ENCODE measurements at regions not wholly inside any gene's neighbourhood (a gene's known extent, or its start where the extent isn't known, plus 50 kb on each side); places are given as distances from the start of the nearest gene placed in this dataset.

DNA sequence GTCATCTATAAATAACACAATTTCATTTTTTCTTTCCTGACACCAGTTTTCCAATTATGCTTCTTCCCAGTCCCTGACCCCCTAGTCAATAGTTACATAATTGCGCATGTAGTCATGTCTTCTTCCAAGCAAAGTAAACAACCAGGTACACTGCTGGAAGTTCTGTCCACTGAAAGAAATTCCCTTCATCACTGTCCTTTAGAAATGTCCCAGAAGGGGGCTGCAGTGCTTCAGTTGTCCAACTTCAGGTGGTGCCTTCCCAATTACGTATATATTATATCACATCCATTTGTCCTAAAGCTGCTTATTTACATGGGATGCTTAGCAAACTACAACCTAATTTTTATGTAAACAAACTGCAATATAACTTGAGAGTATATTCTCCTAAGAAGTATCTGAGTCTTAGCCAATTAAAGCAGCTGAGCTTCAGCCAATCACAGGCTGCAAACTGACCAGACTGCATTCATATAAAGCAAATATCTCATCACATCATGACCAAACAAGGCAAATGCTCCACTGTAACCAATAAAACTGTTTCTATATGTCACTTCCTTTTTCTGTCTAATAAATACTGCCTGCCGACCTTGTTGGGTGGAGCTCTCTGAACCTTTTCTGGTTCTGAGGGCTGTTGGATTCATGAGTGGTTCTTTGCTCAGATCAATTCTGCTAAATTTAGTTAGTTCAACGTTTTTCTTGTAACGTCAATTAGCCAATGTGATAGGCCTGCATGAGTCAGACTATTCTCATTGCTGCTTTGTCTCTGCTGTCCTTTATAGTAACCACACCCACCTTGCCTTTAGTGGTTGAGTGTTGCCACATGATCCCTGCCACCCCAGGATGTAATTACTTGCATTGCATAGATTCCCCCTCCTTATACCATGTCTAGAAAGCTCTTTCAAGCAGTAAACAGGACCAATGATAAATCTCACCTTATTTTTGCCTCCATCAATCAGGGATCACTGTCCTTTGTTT, 239.3 kb downstream of the ALG10B start:
- TF ChIP-seq POLR2AphosphoS5 (IDR thresholded peaks at IDR 0.05) = no peak
- TF ChIP-seq CTCF (IDR thresholded peaks at IDR 0.05; ENCODE audit: poor library complexity, severe bottlenecking) = no peak
- TF ChIP-seq, protein P1, sequence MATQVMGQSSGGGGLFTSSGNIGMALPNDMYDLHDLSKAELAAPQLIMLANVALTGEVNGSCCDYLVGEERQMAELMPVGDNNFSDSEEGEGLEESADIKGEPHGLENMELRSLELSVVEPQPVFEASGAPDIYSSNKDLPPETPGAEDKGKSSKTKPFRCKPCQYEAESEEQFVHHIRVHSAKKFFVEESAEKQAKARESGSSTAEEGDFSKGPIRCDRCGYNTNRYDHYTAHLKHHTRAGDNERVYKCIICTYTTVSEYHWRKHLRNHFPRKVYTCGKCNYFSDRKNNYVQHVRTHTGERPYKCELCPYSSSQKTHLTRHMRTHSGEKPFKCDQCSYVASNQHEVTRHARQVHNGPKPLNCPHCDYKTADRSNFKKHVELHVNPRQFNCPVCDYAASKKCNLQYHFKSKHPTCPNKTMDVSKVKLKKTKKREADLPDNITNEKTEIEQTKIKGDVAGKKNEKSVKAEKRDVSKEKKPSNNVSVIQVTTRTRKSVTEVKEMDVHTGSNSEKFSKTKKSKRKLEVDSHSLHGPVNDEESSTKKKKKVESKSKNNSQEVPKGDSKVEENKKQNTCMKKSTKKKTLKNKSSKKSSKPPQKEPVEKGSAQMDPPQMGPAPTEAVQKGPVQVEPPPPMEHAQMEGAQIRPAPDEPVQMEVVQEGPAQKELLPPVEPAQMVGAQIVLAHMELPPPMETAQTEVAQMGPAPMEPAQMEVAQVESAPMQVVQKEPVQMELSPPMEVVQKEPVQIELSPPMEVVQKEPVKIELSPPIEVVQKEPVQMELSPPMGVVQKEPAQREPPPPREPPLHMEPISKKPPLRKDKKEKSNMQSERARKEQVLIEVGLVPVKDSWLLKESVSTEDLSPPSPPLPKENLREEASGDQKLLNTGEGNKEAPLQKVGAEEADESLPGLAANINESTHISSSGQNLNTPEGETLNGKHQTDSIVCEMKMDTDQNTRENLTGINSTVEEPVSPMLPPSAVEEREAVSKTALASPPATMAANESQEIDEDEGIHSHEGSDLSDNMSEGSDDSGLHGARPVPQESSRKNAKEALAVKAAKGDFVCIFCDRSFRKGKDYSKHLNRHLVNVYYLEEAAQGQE (IDR thresholded peaks at IDR 0.05; ENCODE audit: borderline replicate concordance) = no peak
- no peak for TF ChIP-seq TAF1 (IDR thresholded peaks at IDR 0.05; ENCODE audit: low read depth)
- TF ChIP-seq EZH2 (IDR thresholded peaks at IDR 0.05; ENCODE audit: borderline replicate concordance, insufficient read depth, low read length, poor library complexity, severe bottlenecking) = no peak
- TF ChIP-seq EP300 (conservative IDR thresholded peaks at IDR 0.05; ENCODE audit: poor library complexity, severe bottlenecking) = no peak
- TF ChIP-seq SMC3 (conservative IDR thresholded peaks at IDR 0.05; ENCODE audit: poor library complexity) = no peak

Measured in neural cell (in vitro differentiated cells).